IMR-90 (cell line): ENCODE measurements at regions not wholly inside any gene's neighbourhood (a gene's known extent, or its start where the extent isn't known, plus 50 kb on each side); places are given as distances from the start of the nearest gene placed in this dataset.

ENCODE experiments used
- ATAC-seq: fragments of 200-7000 bp; cut with Tn5 transposase; 2 replicates; pipeline ENCODE4 v1.9.1; 2020; ENCODE audit warnings: low read depth, mild to moderate bottlenecking, moderate library complexity
- BruUV-seq: library from RNA; stranded (reverse); fragments of 400-500 nt; replicated peaks from 2 replicates; lab custom pipeline; 2021; lab: Mats Ljungman, UMichigan
- CTCF ChIA-PET: fragments of 300-600 bp; formaldehyde crosslinking; extraction: SDS; loops from one replicate; lab custom pipeline; 2021; ENCODE audit warnings: antibody characterized with exemption; lab: Yijun Ruan, JAX
- POLR2A ChIA-PET: fragments of 300-600 bp; sonication (Branson Sonifier 250); formaldehyde crosslinking; loops from one replicate; lab custom pipeline; 2022; ENCODE audit warnings: antibody characterized with exemption; ENCODE audit not compliant: unreplicated experiment; lab: Charles Lee
- DNase-seq: peaks from one replicate; pipeline ENCODE4 v3.0.0; 2013
- H2AFZ ChIP-seq: replicated peaks from 2 replicates; pipeline ENCODE3; 2013; ENCODE audit warnings: low read length, mild to moderate bottlenecking; ENCODE audit not compliant: poor library complexity
- H2AK5ac ChIP-seq: 2 replicates; pipeline ENCODE4 v1.6.1; 2013; ENCODE audit warnings: low read depth, low read length, inconsistent platforms
- H2AK9ac ChIP-seq: replicated peaks from 2 replicates; pipeline ENCODE3; 2013; ENCODE audit warnings: mild to moderate bottlenecking, low read depth, low read length, moderate library complexity; ENCODE audit not compliant: poor library complexity
- H2BK120ac ChIP-seq: 2 replicates; pipeline ENCODE4 v1.6.1; 2013; ENCODE audit warnings: low read depth, low read length, inconsistent platforms
- H2BK15ac ChIP-seq: 3 replicates; pipeline ENCODE4 v1.6.1; 2013; ENCODE audit warnings: low read depth, low read length, inconsistent platforms
- H2BK20ac ChIP-seq: 2 replicates; pipeline ENCODE4 v1.6.1; 2013; ENCODE audit warnings: low read depth, mild to moderate bottlenecking, inconsistent platforms, low read length, moderate library complexity
- H2BK5ac ChIP-seq: 2 replicates; pipeline ENCODE4 v1.6.1; 2013; ENCODE audit warnings: mild to moderate bottlenecking, low read depth, low read length, inconsistent platforms; ENCODE audit not compliant: poor library complexity, severe bottlenecking
- H3K14ac ChIP-seq: replicated peaks from 2 replicates; pipeline ENCODE4 v1.6.1; 2013; ENCODE audit warnings: low read depth, low read length, inconsistent platforms
- H3K18ac ChIP-seq: 2 replicates; pipeline ENCODE4 v1.6.1; 2013; ENCODE audit warnings: low read depth, low read length, control low read depth
- H3K23ac ChIP-seq: 2 replicates; pipeline ENCODE4 v1.6.1; 2013; ENCODE audit warnings: low read depth, low read length, inconsistent platforms
- H3K27ac ChIP-seq: 2 replicates; pipeline ENCODE4 v1.5.1; 2013; ENCODE audit warnings: mild to moderate bottlenecking, control low read depth, low read length; ENCODE audit not compliant: insufficient read depth
- H3K27me3 ChIP-seq: 2 replicates; pipeline ENCODE4 v1.6.1; 2013; ENCODE audit warnings: low read length; ENCODE audit not compliant: control insufficient read depth, insufficient read depth
- H3K36me3 ChIP-seq: 2 replicates; pipeline ENCODE4 v1.6.1; 2013; ENCODE audit warnings: low read length, mixed read lengths; ENCODE audit not compliant: control insufficient read depth, insufficient read depth
- H3K4ac ChIP-seq: 2 replicates; pipeline ENCODE4 v1.6.1; 2013; ENCODE audit warnings: low read depth, low read length, inconsistent platforms
- H3K4me1 ChIP-seq: 2 replicates; pipeline ENCODE4 v1.6.1; 2013; ENCODE audit warnings: low read length, mixed read lengths; ENCODE audit not compliant: control insufficient read depth, insufficient read depth
- H3K4me2 ChIP-seq: 2 replicates; pipeline ENCODE4 v1.6.1; 2013; ENCODE audit warnings: low read depth, mild to moderate bottlenecking, control low read depth, low read length, moderate library complexity
- H3K4me3 ChIP-seq: 2 replicates; pipeline ENCODE4 v1.5.1; 2013; ENCODE audit warnings: low read depth, mild to moderate bottlenecking, control low read depth, low read length, moderate library complexity; ENCODE audit not compliant: insufficient read depth
- H3K56ac ChIP-seq: 2 replicates; pipeline ENCODE4 v1.6.1; 2013; ENCODE audit warnings: low read length, inconsistent platforms; ENCODE audit not compliant: insufficient read depth; ENCODE audit errors: extremely low read depth
- H3K79me1 ChIP-seq, 2 experiments: 2 replicates each; pipeline ENCODE4 v1.6.1; 2013; ENCODE audit warnings: low read length in 2 of 2, inconsistent platforms in 1 of 2, low read depth in 1 of 2
- H3K9ac ChIP-seq: 2 replicates; pipeline ENCODE4 v1.6.1; 2013; ENCODE audit warnings: low read depth, low read length, control low read depth
- H3K9me1 ChIP-seq: 2 replicates; pipeline ENCODE4 v1.6.1; 2013; ENCODE audit warnings: low read length, inconsistent platforms; ENCODE audit not compliant: insufficient read depth
- H3K9me3 ChIP-seq: 2 replicates; pipeline ENCODE4 v1.6.1; 2013; ENCODE audit warnings: low read length; ENCODE audit not compliant: control insufficient read depth, insufficient read depth
- H4K20me1 ChIP-seq: 2 replicates; pipeline ENCODE4 v1.6.1; 2013; ENCODE audit warnings: low read length, inconsistent platforms; ENCODE audit not compliant: insufficient read depth
- H4K5ac ChIP-seq: 2 replicates; pipeline ENCODE4 v1.6.1; 2013; ENCODE audit warnings: mild to moderate bottlenecking, low read depth, low read length, control low read depth
- H4K8ac ChIP-seq, 2 experiments: 2 replicates each; pipeline ENCODE4 v1.6.1; 2013; ENCODE audit warnings: low read depth in 2 of 2, low read length in 2 of 2, control low read depth in 1 of 2, inconsistent platforms in 1 of 2
- H4K91ac ChIP-seq: 2 replicates; pipeline ENCODE4 v1.6.1; 2013; ENCODE audit warnings: low read depth, low read length, inconsistent platforms; ENCODE audit not compliant: insufficient read depth
- CEBPB ChIP-seq: IDR thresholded peaks from 2 replicates; pipeline ENCODE4 v1.6.1; 2012; ENCODE audit warnings: low read depth, low read length, improper control_type of control experiment
- FOS ChIP-seq: fragments of 150-350 bp; IDR thresholded peaks from 2 replicates; pipeline ENCODE4 v1.6.1; 2016; ENCODE audit warnings: low read depth, low read length
- WGBS, 2 experiments: methylation state at CpG; one replicate each; pipeline versions ENCODE4 v1.1.5 to v1.1.7; 2013; ENCODE audit warnings: missing lambda C conversion rate in 2 of 2; ENCODE audit not compliant: insufficient read length in 1 of 2; ENCODE audit errors: extremely low coverage in 2 of 2; 5-methylcytosine and 5-hydroxymethylcytosine counted together
- dilution Hi-C: fragments of 300-500 bp; cut with HindIII; formaldehyde crosslinking; loops from one replicate; pipeline ENCODE4 v1.14.3; 2018; ENCODE audit warnings: low sequenced_read_pairs; ENCODE audit not compliant: unreplicated experiment
- in situ Hi-C: fragments of 300-500 bp; cut with MboI; formaldehyde crosslinking; loops from 3 replicates; pipeline ENCODE4 v1.14.3; 2019; ENCODE audit warnings: low sequenced_read_pairs, inconsistent platforms, mixed read lengths
- intact Hi-C: fragments of 100-400 bp; cut with micrococcal nuclease; formaldehyde crosslinking; loops from 2 replicates; pipeline ENCODE4 v1.10.0; 2022

DNA sequence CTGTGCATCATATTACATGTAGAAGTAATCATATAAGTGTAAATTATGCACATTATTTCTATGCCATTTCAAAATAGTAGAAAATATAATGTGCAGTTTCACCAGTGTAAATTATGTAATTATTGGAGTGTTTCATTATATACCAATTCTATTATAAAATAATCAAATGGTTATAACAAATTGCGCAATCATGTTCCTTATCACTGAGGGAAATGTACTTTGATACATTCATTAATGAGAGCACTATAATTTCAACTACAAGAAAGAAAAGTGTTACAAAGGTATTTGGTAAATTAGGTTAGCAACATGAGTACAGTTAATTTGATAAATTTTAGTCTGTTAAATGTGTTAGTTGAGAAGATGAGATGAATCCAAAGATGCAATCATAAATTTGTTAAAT is 421.5 kb upstream of the CDH10 start:
- Histone ChIP-seq H2BK5ac (no peak overlapping the region), H4K5ac (no peak overlapping the region), H3K23ac (no peak overlapping the region), H2BK120ac (no peak overlapping the region), H3K36me3 (no peaks in the 10 kb centered on the region), H2BK20ac (no peak overlapping the region), H2AFZ (no peak overlapping the region), H2AK9ac (no peak overlapping the region), H3K27ac (no peak overlapping the region), H3K4me1 (no peaks in the 10 kb centered on the region), H3K4ac (no peak overlapping the region), H3K14ac (no peak overlapping the region), H3K9me3 (peaks cover 5% of the 10 kb centered on the region; the same call in 1 of the 2 replicates), H3K18ac (no peak overlapping the region), H4K20me1 (no peaks in the 10 kb centered on the region), H3K9me1 (no peaks in the 10 kb centered on the region), H3K79me1 (no peaks in the 10 kb centered on the region), H3K27me3 (no peaks in the 10 kb centered on the region), H4K91ac (no peak overlapping the region), H3K56ac (no peak overlapping the region), H3K4me3 (no peak overlapping the region), H4K8ac (no peak overlapping the region), H3K9ac (no peak overlapping the region), H2BK15ac (no peak overlapping the region), H3K4me2 (no peak overlapping the region), H2AK5ac (no peak overlapping the region)
- ChIA-PET POLR2A (no interaction called here), CTCF (no interaction called here)
- DNase-seq (no peak), ATAC-seq (no peak)
- no TSS peak for BruUV-seq
- dilution Hi-C loops: no loop called here
- WGBS, 2 experiments: no CpG with 5 or more reads among the region's 1 CpG
- intact Hi-C loops: no loop called here
- in situ Hi-C loops: no loop called here
- no peak for TF ChIP-seq FOS
- TF ChIP-seq CEBPB: peak; percentile 85
